ENCODE measurements at regions not wholly inside any gene's neighbourhood (a gene's known extent, or its start where the extent isn't known, plus 50 kb on each side); places are given as distances from the start of the nearest gene placed in this dataset.
A peak's percentile ranks its signal among the peaks of the same experiment; 100 is the strongest.

DNA sequence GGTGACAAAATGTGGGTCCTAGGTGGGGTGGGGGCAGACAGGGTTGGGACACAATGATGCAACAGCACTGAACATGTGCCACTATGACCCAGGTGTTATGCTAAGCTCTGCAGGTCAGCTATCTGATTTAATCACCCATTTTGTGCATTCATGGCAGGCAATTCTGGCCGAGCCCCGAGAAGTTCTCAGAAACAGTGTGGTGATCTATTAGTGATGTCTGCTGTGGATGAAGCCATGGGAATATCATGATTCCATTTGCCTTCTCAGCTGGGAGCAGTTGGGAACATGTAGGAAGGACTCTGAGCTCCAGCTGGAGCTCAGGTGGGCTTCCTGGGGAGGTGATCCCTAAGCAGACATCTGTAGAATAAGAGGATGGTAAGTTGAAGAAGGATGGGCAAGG lies 194.0 kb upstream of the POU3F1 start:
- DNase-seq = no peak

DNA sequence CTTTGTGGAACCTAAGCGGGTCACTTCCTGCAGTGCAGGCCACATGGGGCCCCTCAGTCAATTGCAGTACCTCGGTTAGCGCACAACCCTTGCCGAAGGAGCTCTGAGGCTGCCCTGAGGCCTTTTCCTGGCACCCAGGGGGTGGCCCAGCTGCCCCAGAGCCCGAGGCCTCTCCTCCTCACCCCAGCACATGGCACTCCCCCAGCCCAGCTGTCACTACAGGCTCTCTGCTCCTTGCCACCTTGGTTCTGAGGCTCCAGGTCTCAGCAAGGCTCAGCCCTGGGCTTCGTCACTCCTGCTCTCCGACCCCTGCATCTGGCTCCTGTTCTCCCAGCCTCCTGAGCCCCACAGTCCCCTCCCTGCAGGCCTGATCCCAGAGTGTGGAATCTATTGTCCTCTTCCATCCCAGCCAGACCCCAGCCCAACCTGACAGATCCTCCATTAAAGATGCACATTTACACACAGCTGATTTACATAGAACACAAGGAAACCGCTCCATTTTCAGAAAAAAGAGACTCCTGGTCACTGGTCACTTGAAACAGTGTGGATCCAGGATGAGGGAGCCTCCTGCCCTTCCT lies 192.8 kb upstream of the POU3F1 start:
- no peak for DNase-seq

DNA sequence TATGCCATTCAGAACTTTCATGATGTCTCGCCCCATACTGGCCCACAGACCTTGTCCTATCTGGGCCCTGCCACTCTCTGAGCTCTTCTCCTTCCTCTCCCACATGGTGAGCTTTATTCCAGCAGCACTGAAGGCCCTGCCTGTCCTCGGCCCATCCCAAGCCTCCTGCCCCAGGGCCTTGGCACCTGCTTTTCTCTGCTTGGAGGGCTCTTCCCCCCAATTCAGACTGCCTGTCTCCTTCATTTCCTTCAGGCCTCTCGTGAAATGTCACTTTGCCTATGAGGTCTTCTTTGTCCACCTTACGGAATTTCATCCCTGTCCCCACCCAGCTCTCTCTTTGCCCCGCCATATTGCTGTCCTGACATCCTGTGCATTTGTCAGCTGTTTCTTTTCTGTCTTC lies 191.7 kb upstream of the POU3F1 start:
- no peak for DNase-seq

DNA sequence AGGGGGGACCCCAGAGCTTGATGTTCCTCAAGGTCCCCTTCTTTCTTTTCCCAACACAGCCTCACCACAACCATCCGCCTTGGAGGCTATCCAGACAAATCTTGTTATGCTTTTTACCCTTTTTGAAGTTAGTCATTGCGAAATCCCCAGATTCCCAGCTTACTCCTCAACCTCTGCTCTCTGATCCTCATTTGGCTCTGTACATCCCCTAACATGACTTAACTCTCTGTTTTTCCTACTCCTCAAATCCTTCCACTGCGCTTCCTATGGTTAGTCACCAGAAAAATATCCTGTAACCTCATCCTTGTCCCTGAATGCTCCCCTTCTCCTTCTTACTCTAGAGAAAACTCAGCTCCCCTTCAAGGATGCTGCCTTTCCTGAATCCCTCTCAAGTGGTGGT lies 189.1 kb upstream of the POU3F1 start:
- no peak for DNase-seq

GRCh38 chr1:38231941-38232340 lies 185.3 kb upstream of the POU3F1 start:
- no peak for DNase-seq

GRCh38 chr1:38228718-38229117 lies 182.1 kb upstream of the POU3F1 start:
- no peak for DNase-seq

DNA sequence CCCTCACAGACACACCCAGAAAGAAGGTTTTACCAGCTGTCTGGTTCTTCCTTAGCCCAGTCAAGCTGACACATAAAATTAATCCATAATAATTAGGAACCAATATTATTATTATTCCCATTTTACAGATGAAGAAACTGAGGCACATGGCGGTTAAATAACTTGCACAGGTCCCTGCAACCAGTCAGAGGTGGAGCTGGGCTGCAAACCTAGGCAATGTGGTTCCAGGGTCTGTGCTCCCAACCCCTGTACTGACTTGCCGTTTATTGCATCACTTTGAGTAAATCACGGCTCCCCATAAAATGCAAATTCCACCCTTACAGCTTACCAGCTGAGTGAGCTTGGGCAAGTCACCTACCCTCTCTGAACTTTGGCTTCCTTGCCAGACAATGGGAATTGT lies 179.2 kb upstream of the POU3F1 start:
- no peak for DNase-seq

GRCh38 chr1:38223391-38223790 lies 176.8 kb upstream of the POU3F1 start:
- DNase-seq = no peak

GRCh38 chr1:38222891-38223290 lies 176.3 kb upstream of the POU3F1 start:
- no peak for DNase-seq

GRCh38 chr1:38221006-38221649 lies 174.5 kb upstream of the POU3F1 start:
- DNase-seq = no peak

GRCh38 chr1:38217316-38217715 lies 170.7 kb upstream of the POU3F1 start:
- no peak for DNase-seq

DNA sequence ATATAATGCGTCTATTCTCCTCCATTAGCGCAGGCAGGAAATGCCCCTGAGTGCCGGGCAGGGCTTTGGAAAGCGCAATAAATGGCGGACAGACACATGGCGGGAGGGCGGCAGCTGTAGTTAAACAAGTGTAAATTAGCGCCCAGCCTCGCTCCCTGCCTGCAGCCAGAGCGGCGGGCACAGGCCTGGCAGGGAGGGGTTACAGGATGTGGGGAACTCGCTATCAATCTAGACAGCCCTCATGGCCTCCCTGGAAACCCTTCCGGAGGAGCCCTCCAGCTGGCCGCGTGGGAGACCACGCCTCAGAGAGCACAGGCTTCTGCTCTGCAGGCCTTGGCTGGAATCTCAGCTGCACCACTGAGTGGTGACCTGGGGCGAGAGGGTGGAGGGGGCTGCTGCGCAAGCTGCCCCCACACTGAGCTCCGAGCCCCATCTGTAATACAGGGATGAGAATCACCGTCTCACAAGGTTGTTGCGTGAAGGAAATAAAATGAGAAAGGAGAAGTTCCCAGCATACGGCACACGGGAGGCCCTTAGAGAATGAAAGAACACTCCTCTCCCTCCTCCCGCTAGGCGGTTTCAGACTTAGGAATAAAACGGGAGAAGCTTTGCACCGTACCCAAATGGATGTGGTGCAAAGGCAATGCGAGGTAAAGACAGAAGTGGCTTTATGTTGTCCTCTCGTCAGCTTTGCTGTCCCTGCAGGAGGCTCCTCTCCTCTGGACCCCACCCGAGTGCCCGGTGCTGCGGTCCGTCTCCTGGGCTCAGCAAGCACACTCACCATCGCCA lies 167.2 kb upstream of the POU3F1 start:
- no peak for DNase-seq

- no peak for DNase-seq
These were observed 164.2 kb upstream of the POU3F1 start for GRCh38 chr1:38210895-38211177.

DNA sequence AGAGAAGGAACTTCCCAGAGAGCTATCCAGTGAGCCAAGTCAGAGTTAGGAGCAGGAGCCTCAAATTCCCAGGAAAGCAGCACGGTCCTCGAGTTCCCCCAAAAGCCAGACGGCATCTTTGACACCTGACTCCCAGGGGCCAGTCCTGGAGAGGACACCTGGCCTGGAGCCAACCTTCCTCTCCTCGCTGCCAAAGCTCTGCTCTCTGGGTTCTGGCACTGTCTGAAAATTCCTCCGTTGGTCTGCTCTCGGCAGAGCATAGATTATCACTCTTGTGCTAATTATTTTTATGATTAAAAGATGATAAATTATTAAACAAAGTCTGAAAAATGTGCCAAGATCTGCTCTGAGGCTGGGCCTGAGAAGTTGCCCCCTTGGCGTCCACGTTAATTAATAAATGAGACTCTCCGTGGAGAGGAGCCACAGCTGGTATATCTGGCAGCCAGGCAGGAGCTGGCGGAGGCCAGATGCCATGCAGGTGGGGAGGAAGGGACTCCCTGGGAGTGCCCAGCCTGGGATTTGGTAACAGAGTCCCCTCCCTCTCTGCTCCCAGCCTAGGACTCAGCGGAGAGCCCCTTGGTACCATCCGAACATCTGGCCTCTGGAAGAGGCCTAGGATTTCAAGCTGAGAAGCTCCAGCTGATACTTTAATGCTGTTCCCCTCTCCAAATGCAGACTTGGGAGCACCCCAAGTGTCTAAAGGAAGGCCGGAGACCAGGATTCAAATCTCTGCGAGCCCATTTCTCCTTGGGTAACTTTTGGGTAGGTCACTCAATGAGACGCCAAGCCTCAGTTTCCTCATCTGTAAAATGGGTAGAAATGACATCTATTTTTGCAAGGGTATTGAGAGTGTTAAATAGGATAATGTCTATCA lies 163.7 kb upstream of the POU3F1 start:
- DNase-seq = no peak

DNA sequence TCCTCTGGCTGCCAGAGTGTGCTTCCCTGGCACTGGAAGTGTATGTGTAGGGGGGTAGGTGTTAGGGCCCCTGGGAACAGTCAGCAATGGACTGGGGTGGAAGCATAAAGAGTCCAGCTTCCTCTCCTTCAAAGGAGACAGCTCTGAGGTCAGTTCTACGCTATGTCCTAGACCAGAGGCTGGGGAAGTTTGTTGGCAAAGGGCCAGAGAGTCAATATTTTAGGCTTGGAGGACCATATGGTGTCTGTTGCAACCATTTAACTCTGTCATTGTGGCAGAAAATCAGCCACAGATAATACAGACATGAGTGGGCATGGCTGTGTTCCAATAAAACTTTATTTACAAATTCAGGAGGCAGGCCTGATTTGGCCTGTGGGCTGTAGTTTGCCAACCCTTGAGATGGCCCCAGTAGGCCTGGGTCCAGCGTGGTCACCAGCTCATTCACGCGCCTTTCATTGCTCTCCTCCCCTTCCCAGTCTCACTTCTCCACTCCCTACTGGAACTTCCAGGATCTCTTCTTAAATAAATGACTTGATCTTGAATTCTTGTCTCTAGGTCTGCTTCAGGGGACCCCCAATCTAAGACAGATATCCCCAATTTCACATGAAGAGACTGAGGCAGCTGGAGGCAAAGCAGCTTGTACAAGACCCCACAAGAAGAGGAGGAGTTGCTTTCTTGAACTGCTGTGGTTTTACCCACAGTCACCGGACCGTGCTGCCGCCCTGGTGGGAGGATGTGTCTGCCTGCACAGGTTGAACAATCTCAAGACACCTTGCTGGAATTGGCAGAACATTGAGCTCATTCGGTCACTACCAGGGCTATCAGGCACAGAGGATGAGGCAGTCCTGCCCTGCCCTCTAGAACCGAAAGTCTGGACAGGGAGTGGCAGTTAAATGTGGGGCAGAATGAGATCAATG lies 162.4 kb upstream of the POU3F1 start:
- no peak for DNase-seq

GRCh38 chr1:38207906-38208305 lies 161.3 kb upstream of the POU3F1 start:
- DNase-seq = no peak

GRCh38 chr1:38207275-38207674 lies 160.7 kb upstream of the POU3F1 start:
- peak in 4 of 58 donors; percentile 7 to 15 (median 10) for DNase-seq

- DNase-seq = no peak
These were observed 158.1 kb upstream of the POU3F1 start for GRCh38 chr1:38204698-38205097.

DNA sequence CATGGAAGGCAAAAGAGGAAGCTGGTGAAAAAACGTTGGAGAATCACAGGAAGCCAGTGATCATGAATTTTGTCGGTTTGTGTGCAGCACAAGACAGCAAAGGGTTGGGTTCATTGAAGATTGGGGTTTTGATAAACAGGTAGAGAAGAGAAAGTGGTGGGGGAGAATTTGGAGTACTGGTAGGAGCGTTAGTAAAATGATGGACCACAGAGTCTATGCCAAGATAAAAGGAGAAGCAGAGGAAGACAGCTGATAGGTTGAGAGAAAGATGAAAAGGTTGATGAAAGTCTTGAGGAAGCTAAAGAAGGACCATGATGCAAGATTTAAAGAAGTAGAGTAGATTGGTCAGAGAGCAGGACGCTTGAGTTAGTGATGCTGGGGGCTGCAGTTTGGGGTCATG lies 156.8 kb upstream of the POU3F1 start:
- no peak for DNase-seq

GRCh38 chr1:38201431-38201830 lies 154.8 kb upstream of the POU3F1 start:
- no peak for DNase-seq

DNA sequence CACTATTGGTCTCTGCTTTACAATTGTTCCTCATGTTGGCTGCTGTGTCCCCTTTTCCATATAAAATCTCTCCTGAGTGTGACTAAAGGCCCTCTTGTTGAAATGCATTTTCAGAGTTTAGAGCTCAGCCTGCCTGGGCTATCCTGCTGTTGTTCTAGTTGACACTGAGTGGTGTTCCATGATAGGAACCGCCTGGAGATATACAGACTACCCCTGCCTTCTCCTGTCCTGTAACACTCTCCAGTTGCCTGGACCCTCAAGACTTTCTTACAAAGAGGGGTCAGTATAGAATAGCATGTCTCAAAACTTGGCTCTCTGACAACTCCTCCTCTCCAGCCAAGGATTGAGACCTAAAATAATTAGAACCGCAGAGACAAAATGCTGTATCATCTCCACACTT lies 152.0 kb upstream of the POU3F1 start:
- DNase-seq = no peak
